Upper lobe of left lung (tissue), 4 donors: ENCODE measurements at regions not wholly inside any gene's neighbourhood (a gene's known extent, or its start where the extent isn't known, plus 50 kb on each side); places are given as distances from the start of the nearest gene placed in this dataset.

Source experiments
- EP300 ChIP-seq, 4 donors: sonication (generic); formaldehyde crosslinking; IDR thresholded peaks; one replicate each; pipeline ENCODE4 v1.5.1; 2017; ENCODE audit warnings: antibody characterized with exemption in 4 of 4, control low read depth in 2 of 4
- POLR2A ChIP-seq, 4 donors: fragments of 450-650 bp; IDR thresholded peaks; one replicate each; pipeline ENCODE4 v1.5.1; 2016 to 2017; ENCODE audit warnings: antibody characterized with exemption in 4 of 4, mild to moderate bottlenecking in 2 of 4
- TF ChIP-seq, protein P1 (sequence below), 6 experiments: fragments of 450-650 bp in 4 of 6; fragments of 200-600 bp in 2 of 6; sonication (generic) in 2 of 6; IDR thresholded peaks; one replicate each; pipeline ENCODE4 v1.5.1; 2016 to 2019; ENCODE audit warnings: antibody characterized with exemption in 6 of 6

- TF ChIP-seq, protein P1, sequence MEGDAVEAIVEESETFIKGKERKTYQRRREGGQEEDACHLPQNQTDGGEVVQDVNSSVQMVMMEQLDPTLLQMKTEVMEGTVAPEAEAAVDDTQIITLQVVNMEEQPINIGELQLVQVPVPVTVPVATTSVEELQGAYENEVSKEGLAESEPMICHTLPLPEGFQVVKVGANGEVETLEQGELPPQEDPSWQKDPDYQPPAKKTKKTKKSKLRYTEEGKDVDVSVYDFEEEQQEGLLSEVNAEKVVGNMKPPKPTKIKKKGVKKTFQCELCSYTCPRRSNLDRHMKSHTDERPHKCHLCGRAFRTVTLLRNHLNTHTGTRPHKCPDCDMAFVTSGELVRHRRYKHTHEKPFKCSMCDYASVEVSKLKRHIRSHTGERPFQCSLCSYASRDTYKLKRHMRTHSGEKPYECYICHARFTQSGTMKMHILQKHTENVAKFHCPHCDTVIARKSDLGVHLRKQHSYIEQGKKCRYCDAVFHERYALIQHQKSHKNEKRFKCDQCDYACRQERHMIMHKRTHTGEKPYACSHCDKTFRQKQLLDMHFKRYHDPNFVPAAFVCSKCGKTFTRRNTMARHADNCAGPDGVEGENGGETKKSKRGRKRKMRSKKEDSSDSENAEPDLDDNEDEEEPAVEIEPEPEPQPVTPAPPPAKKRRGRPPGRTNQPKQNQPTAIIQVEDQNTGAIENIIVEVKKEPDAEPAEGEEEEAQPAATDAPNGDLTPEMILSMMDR (IDR thresholded peaks at IDR 0.05), result no peak
- no peak for TF ChIP-seq POLR2A (IDR thresholded peaks at IDR 0.05)
- TF ChIP-seq EP300 (IDR thresholded peaks at IDR 0.05), result no peak
These were observed 414.9 kb downstream of the PLCL1 start for GRCh38 chr2:198219292-198219691.
